Neural cell (in vitro differentiated cells): ENCODE measurements at regions not wholly inside any gene's neighbourhood (a gene's known extent, or its start where the extent isn't known, plus 50 kb on each side); places are given as distances from the start of the nearest gene placed in this dataset.
A peak's percentile ranks its signal among the peaks of the same experiment; 100 is the strongest.

Experiments used
- H2AFZ ChIP-seq: fragments of 200-600, 300-800 bp; sonication (generic), shearing (Covaris generic); 2 replicates; pipeline ENCODE4 v1.6.0; 2014; ENCODE audit warnings: low read depth, mild to moderate bottlenecking, antibody characterized with exemption, low read length, moderate library complexity
- H3F3A ChIP-seq: fragments of 200-600 bp; shearing (Covaris generic); 2 replicates; pipeline ENCODE4 v1.6.1; 2016; ENCODE audit warnings: mild to moderate bottlenecking, moderate library complexity, mixed read lengths, antibody characterized with exemption, low read length; ENCODE audit not compliant: insufficient read depth, poor library complexity, severe bottlenecking
- H3K27ac ChIP-seq: fragments of 200-600, 300-800 bp; sonication (generic), shearing (Covaris generic); 2 replicates; pipeline ENCODE4 v1.5.1; 2014; ENCODE audit warnings: mild to moderate bottlenecking, low read length, moderate library complexity
- H3K27me3 ChIP-seq: fragments of 300-800, 200-600 bp; sonication (generic), shearing (Covaris generic); 2 replicates; pipeline ENCODE4 v1.6.0; 2014; ENCODE audit warnings: mild to moderate bottlenecking, low read depth, low read length, moderate library complexity; ENCODE audit not compliant: insufficient read depth
- H3K36me3 ChIP-seq: fragments of 300-800, 200-600 bp; sonication (generic), shearing (Covaris generic); 2 replicates; pipeline ENCODE4 v1.5.1; 2014; ENCODE audit warnings: mild to moderate bottlenecking, antibody characterized with exemption, low read length, moderate library complexity; ENCODE audit not compliant: insufficient read depth
- H3K4me2 ChIP-seq: fragments of 300-800, 200-600 bp; sonication (generic), shearing (Covaris generic); 2 replicates; pipeline ENCODE4 v1.6.0; 2014; ENCODE audit warnings: mild to moderate bottlenecking, low read length
- H3K4me3 ChIP-seq: fragments of 300-800, 200-600 bp; sonication (generic), shearing (Covaris generic); 2 replicates; pipeline ENCODE4 v1.5.1; 2014; ENCODE audit warnings: mild to moderate bottlenecking, low read length, moderate library complexity
- H3K79me2 ChIP-seq: fragments of 200-600 bp; shearing (Covaris generic); replicated peaks from 2 replicates; pipeline ENCODE4 v1.6.0; 2014; ENCODE audit warnings: mild to moderate bottlenecking, low read length, moderate library complexity; ENCODE audit not compliant: insufficient read depth
- H3K9ac ChIP-seq: fragments of 300-800, 200-600 bp; sonication (generic), shearing (Covaris generic); 2 replicates; pipeline ENCODE4 v1.6.1; 2016; ENCODE audit warnings: mild to moderate bottlenecking, low read length, mixed read lengths
- H3K9me2 ChIP-seq: fragments of 200-600 bp; shearing (Covaris generic); 2 replicates; pipeline ENCODE4 v1.6.1; 2016; ENCODE audit warnings: mild to moderate bottlenecking, low read length, mixed read lengths; ENCODE audit not compliant: insufficient read depth
- H3K9me3 ChIP-seq: fragments of 200-600, 300-800 bp; sonication (generic), shearing (Covaris generic); 2 replicates; pipeline ENCODE4 v1.6.1; 2016; ENCODE audit warnings: mild to moderate bottlenecking, mixed run types, low read length, moderate library complexity, mixed read lengths
- H4K20me1 ChIP-seq: fragments of 200-600 bp; shearing (Covaris generic); 2 replicates; pipeline ENCODE4 v1.6.1; 2016; ENCODE audit warnings: mild to moderate bottlenecking, mixed run types; ENCODE audit not compliant: insufficient read depth
- CTCF ChIP-seq: fragments of 450-650 bp; IDR thresholded peaks from 2 replicates; pipeline ENCODE4 v1.5.1; 2014; ENCODE audit warnings: antibody characterized with exemption, mild to moderate bottlenecking, moderate library complexity; ENCODE audit not compliant: poor library complexity, severe bottlenecking
- EP300 ChIP-seq: fragments of 450-650 bp; conservative IDR thresholded peaks from 2 replicates; pipeline ENCODE4 v1.6.1; 2014; ENCODE audit warnings: antibody characterized with exemption, mild to moderate bottlenecking, moderate library complexity; ENCODE audit not compliant: poor library complexity, severe bottlenecking
- EZH2 ChIP-seq: fragments of 200-600, 300-800 bp; shearing (Covaris generic), sonication (generic); IDR thresholded peaks from 2 replicates; pipeline ENCODE4 v1.6.1; 2014; ENCODE audit warnings: antibody characterized with exemption, low read length, borderline replicate concordance, mild to moderate bottlenecking; ENCODE audit not compliant: insufficient read depth, poor library complexity, severe bottlenecking
- MXI1 ChIP-seq: fragments of 450-650 bp; conservative IDR thresholded peaks from 2 replicates; pipeline ENCODE4 v1.6.1; 2014; ENCODE audit warnings: antibody characterized with exemption, mild to moderate bottlenecking; ENCODE audit not compliant: poor library complexity, severe bottlenecking
- POLR2AphosphoS5 ChIP-seq: IDR thresholded peaks from 2 replicates; pipeline ENCODE4 v1.6.1; 2012
- RAD21 ChIP-seq: fragments of 450-650 bp; conservative IDR thresholded peaks from 2 replicates; pipeline ENCODE4 v1.6.1; 2014; ENCODE audit warnings: antibody characterized with exemption, mild to moderate bottlenecking, moderate library complexity
- REST ChIP-seq: IDR thresholded peaks from 2 replicates; pipeline ENCODE4 v1.6.1; 2012; ENCODE audit warnings: borderline replicate concordance
- SMC3 ChIP-seq: fragments of 450-650 bp; conservative IDR thresholded peaks from 2 replicates; pipeline ENCODE4 v1.6.1; 2014; ENCODE audit warnings: antibody characterized with exemption, mild to moderate bottlenecking, moderate library complexity; ENCODE audit not compliant: poor library complexity
- TAF1 ChIP-seq: IDR thresholded peaks from 2 replicates; pipeline ENCODE4 v1.6.1; 2012; ENCODE audit warnings: low read depth

- H3F3A ChIP-seq, result no peaks in the 10 kb centered on the region
- H4K20me1 ChIP-seq, result no peaks in the 10 kb centered on the region
- H3K4me2 ChIP-seq, result no peak overlapping the region
- H2AFZ ChIP-seq, result no peak overlapping the region
- H3K9me2 ChIP-seq, result no peaks in the 10 kb centered on the region
- H3K9ac ChIP-seq, result no peak overlapping the region
- TF ChIP-seq EP300 (no peak), CTCF (no peak), EZH2 (no peak), RAD21 (no peak), SMC3 (no peak), MXI1 (no peak), REST (no peak), POLR2AphosphoS5 (no peak), TAF1 (no peak)
- no peaks in the 10 kb centered on the region for H3K9me3 ChIP-seq
- H3K27me3 ChIP-seq, result no peaks in the 10 kb centered on the region
- H3K4me3 ChIP-seq, result no peak overlapping the region
- H3K27ac ChIP-seq, result no peak overlapping the region
- no peaks in the 10 kb centered on the region for H3K79me2 ChIP-seq
- no peaks in the 10 kb centered on the region for H3K36me3 ChIP-seq
Observed at GRCh38 chr11:93054279-93054678, 84.8 kb downstream of the MTNR1B start.

GRCh38 chr11:93054881-93055280 is 85.4 kb downstream of the MTNR1B start:
- Histone ChIP-seq H3K27ac (no peak overlapping the region), H3K36me3 (no peaks in the 10 kb centered on the region), H4K20me1 (no peaks in the 10 kb centered on the region), H3K4me3 (no peak overlapping the region), H3F3A (no peaks in the 10 kb centered on the region), H3K9ac (no peak overlapping the region), H3K79me2 (no peaks in the 10 kb centered on the region), H3K4me2 (no peak overlapping the region), H3K9me2 (no peaks in the 10 kb centered on the region), H2AFZ (no peak overlapping the region), H3K27me3 (no peaks in the 10 kb centered on the region), H3K9me3 (no peaks in the 10 kb centered on the region)
- TF ChIP-seq TAF1 (no peak), POLR2AphosphoS5 (peak; percentile 53)
